NB4 (cell line): ENCODE measurements at regions not wholly inside any gene's neighbourhood (a gene's known extent, or its start where the extent isn't known, plus 50 kb on each side); places are given as distances from the start of the nearest gene placed in this dataset.

Experiments used
- DNase-seq: peaks from one replicate; pipeline ENCODE4 v3.0.0; 2010; ENCODE audit warnings: low read depth
- H3K4me3 ChIP-seq: one replicate; pipeline ENCODE4 v1.5.1; 2011; ENCODE audit warnings: mild to moderate bottlenecking, low read depth, low read length, moderate library complexity
- CTCF ChIP-seq: IDR thresholded peaks from one replicate; pipeline ENCODE4 v1.5.1; 2012; ENCODE audit warnings: low read depth, low read length
- MAX ChIP-seq: IDR thresholded peaks from 2 replicates; pipeline ENCODE4 v1.6.1; 2011; ENCODE audit warnings: low read depth, low read length
- MYC ChIP-seq: IDR thresholded peaks from 2 replicates; pipeline ENCODE4 v1.6.1; 2011; ENCODE audit warnings: low read depth, low read length
- POLR2A ChIP-seq: IDR thresholded peaks from 2 replicates; pipeline ENCODE4 v1.6.1; 2011; ENCODE audit warnings: mild to moderate bottlenecking; ENCODE audit not compliant: insufficient read length; ENCODE audit errors: extremely low read depth

GRCh38 chr10:78772986-78773530 lies 295.7 kb upstream of the ZMIZ1 start:
- no peak for DNase-seq
- H3K4me3 ChIP-seq, result no peak overlapping the region
- TF ChIP-seq MAX (no peak), POLR2A (no peak), MYC (no peak), CTCF (no peak)

- DNase-seq, result peak; percentile 32
- no peak for TF ChIP-seq MAX
- no peak for TF ChIP-seq MYC
- TF ChIP-seq CTCF, result no peak
- no peak for TF ChIP-seq POLR2A
Measured at GRCh38 chr10:78774614-78774998, 294.2 kb upstream of the ZMIZ1 start.

GRCh38 chr10:78774999-78775711 lies 293.6 kb upstream of the ZMIZ1 start:
- DNase-seq, result no peak
- no peak for TF ChIP-seq CTCF
- no peak for TF ChIP-seq POLR2A
- TF ChIP-seq MAX, result no peak
- H3K4me3 ChIP-seq, result no peak overlapping the region

More at GRCh38 chr10:78774614-78774998, 294.2 kb upstream of the ZMIZ1 start:
- H3K4me3 ChIP-seq, result no peak overlapping the region

- no peak overlapping the region for H3K4me3 ChIP-seq
- DNase-seq, result no peak
- TF ChIP-seq MYC (no peak), MAX (no peak), CTCF (no peak), POLR2A (no peak)
Measured at GRCh38 chr10:78775891-78776290, 292.9 kb upstream of the ZMIZ1 start.

- no peak overlapping the region for H3K4me3 ChIP-seq
- no peak for DNase-seq
- no peak for TF ChIP-seq CTCF
- TF ChIP-seq POLR2A, result no peak
- TF ChIP-seq MYC, result no peak
- no peak for TF ChIP-seq MAX
Measured at GRCh38 chr10:78776756-78777155, 292.0 kb upstream of the ZMIZ1 start.
